SW480 (cell line): ENCODE measurements at regions not wholly inside any gene's neighbourhood (a gene's known extent, or its start where the extent isn't known, plus 50 kb on each side); places are given as distances from the start of the nearest gene placed in this dataset.
"Not testable (repeated sequence)": the region's sequence is repeated elsewhere in the genome, so short reads cannot be mapped to it uniquely, and the experiment has no call there.

Experiments used
- DNase-seq: peaks from one replicate; pipeline ENCODE4 v3.0.0-alpha.2; 2016; ENCODE audit warnings: low spot score

GRCh38 chr1:157368363-157368762 lies 184.0 kb downstream of the FCRL5 start:
- DNase-seq, result no peak

- no peak for DNase-seq
Observed at GRCh38 chr1:157367870-157368269, 184.4 kb downstream of the FCRL5 start.

- DNase-seq, result no peak
Observed at GRCh38 chr1:157367091-157367739, 185.1 kb downstream of the FCRL5 start.

GRCh38 chr1:157364612-157365011 lies 187.7 kb downstream of the FCRL5 start:
- no peak for DNase-seq

GRCh38 chr1:157363660-157364140 lies 188.6 kb downstream of the FCRL5 start:
- DNase-seq, result peak; percentile 23

GRCh38 chr1:157360023-157360390 lies 192.3 kb downstream of the FCRL5 start:
- DNase-seq, result no peak

- DNase-seq, result no peak
Observed at GRCh38 chr1:157359314-157360022, 192.8 kb downstream of the FCRL5 start.

- no peak for DNase-seq
Observed at GRCh38 chr1:157357111-157357510, 195.2 kb downstream of the FCRL5 start.

- no peak for DNase-seq
Observed at GRCh38 chr1:157356601-157357000, 195.7 kb downstream of the FCRL5 start.

GRCh38 chr1:157353546-157353945 lies 198.8 kb downstream of the FCRL5 start:
- no peak for DNase-seq

GRCh38 chr1:157352817-157353408 lies 199.4 kb downstream of the FCRL5 start:
- DNase-seq, result no peak

GRCh38 chr1:157352216-157352615 lies 200.1 kb downstream of the FCRL5 start:
- DNase-seq, result no peak

- DNase-seq, result not testable (repeated sequence)
Observed at GRCh38 chr1:157351800-157352199, 200.5 kb downstream of the FCRL5 start.

- no peak for DNase-seq
Observed at GRCh38 chr1:157348538-157349480, 203.5 kb downstream of the FCRL5 start.

- DNase-seq, result no peak
Observed at GRCh38 chr1:157347506-157347905, 204.8 kb downstream of the FCRL5 start.

GRCh38 chr1:157337785-157338184 lies 199.6 kb upstream of the ETV3 start:
- DNase-seq, result not testable (repeated sequence)

GRCh38 chr1:157335056-157335455 lies 196.9 kb upstream of the ETV3 start:
- DNase-seq, result no peak

GRCh38 chr1:157334041-157334440 lies 195.8 kb upstream of the ETV3 start:
- no peak for DNase-seq

- not testable (repeated sequence) for DNase-seq
Observed at GRCh38 chr1:157330177-157330576, 192.0 kb upstream of the ETV3 start.

GRCh38 chr1:157328120-157328519 lies 189.9 kb upstream of the ETV3 start:
- DNase-seq, result not testable (repeated sequence)

GRCh38 chr1:157326173-157326859 lies 188.1 kb upstream of the ETV3 start:
- no peak for DNase-seq
